GM23338 (cell line): ENCODE measurements at regions not wholly inside any gene's neighbourhood (a gene's known extent, or its start where the extent isn't known, plus 50 kb on each side); places are given as distances from the start of the nearest gene placed in this dataset.

Experiments used
- ATAC-seq: fragments of 200-7000 bp; cut with Tn5 transposase; 3 replicates; pipeline ENCODE4 v1.9.1; 2020
- DNase-seq: peaks from one replicate; pipeline ENCODE4 v3.0.0-alpha.2; 2015; ENCODE audit warnings: low spot score
- H2AFZ ChIP-seq: fragments of 200-600 bp; sonication (generic); 2 replicates; pipeline ENCODE4 v1.8.0; 2016; ENCODE audit warnings: antibody characterized with exemption, mild to moderate bottlenecking, moderate library complexity
- H3F3A ChIP-seq: fragments of 200-600 bp; sonication (generic); replicated peaks from 2 replicates; pipeline ENCODE4 v1.8.0; 2017; ENCODE audit warnings: antibody characterized with exemption, mixed run types, low read depth
- H3K27ac ChIP-seq: fragments of 200-600 bp; sonication (generic); 2 replicates; pipeline ENCODE4 v1.6.1; 2016; ENCODE audit warnings: low read depth
- H3K27me3 ChIP-seq: fragments of 200-600 bp; sonication (generic); 2 replicates; pipeline ENCODE4 v1.8.0; 2016; ENCODE audit warnings: mild to moderate bottlenecking, mixed run types, moderate library complexity; ENCODE audit not compliant: insufficient read depth
- H3K36me3 ChIP-seq: fragments of 200-600 bp; sonication (generic); 2 replicates; pipeline ENCODE4 v1.8.0; 2016; ENCODE audit warnings: mild to moderate bottlenecking; ENCODE audit not compliant: insufficient read depth
- H3K4me1 ChIP-seq: fragments of 200-600 bp; sonication (generic); 2 replicates; pipeline ENCODE4 v1.8.0; 2016; ENCODE audit warnings: mild to moderate bottlenecking, moderate library complexity; ENCODE audit not compliant: insufficient read depth
- H3K4me2 ChIP-seq: fragments of 200-600 bp; sonication (generic); 2 replicates; pipeline ENCODE4 v1.7.1; 2017; ENCODE audit warnings: mixed run types
- H3K4me3 ChIP-seq: fragments of 200-600 bp; sonication (generic); 2 replicates; pipeline ENCODE4 v1.6.1; 2016; ENCODE audit warnings: mixed run types
- H3K79me2 ChIP-seq: fragments of 200-600 bp; sonication (generic); replicated peaks from 2 replicates; pipeline ENCODE4 v1.8.0; 2017; ENCODE audit warnings: mild to moderate bottlenecking; ENCODE audit not compliant: insufficient read depth
- H3K9me2 ChIP-seq: fragments of 200-600 bp; sonication (generic); 2 replicates; pipeline ENCODE4 v1.8.0; 2017; ENCODE audit not compliant: insufficient read depth
- H4K20me1 ChIP-seq: fragments of 200-600 bp; sonication (generic); replicated peaks from 2 replicates; pipeline ENCODE4 v1.8.0; 2017; ENCODE audit warnings: mild to moderate bottlenecking; ENCODE audit not compliant: insufficient read depth
- H3K27ac Mint-ChIP-seq: 2 replicates; pipeline ENCODE4 v1.8.0; 2020; ENCODE audit warnings: inconsistent platforms, mild to moderate bottlenecking, moderate library complexity, mixed read lengths
- H3K27me3 Mint-ChIP-seq: 3 replicates; pipeline ENCODE4 v1.8.0; 2022; ENCODE audit warnings: low read depth, mild to moderate bottlenecking, moderate library complexity, mixed read lengths, inconsistent platforms; ENCODE audit not compliant: insufficient read depth, poor library complexity
- H3K36me3 Mint-ChIP-seq: 3 replicates; pipeline ENCODE4 v1.8.0; 2021; ENCODE audit warnings: low read depth, mild to moderate bottlenecking, inconsistent platforms, moderate library complexity, mixed read lengths
- H3K4me1 Mint-ChIP-seq: 3 replicates; pipeline ENCODE4 v1.8.0; 2020; ENCODE audit warnings: mild to moderate bottlenecking, inconsistent platforms, mixed read lengths
- H3K4me3 Mint-ChIP-seq: 3 replicates; pipeline ENCODE4 v1.8.0; 2021; ENCODE audit warnings: moderate library complexity, mild to moderate bottlenecking, inconsistent platforms, mixed read lengths
- H3K9me3 Mint-ChIP-seq: 3 replicates; pipeline ENCODE4 v1.8.0; 2020; ENCODE audit warnings: moderate library complexity, mild to moderate bottlenecking, inconsistent platforms, mixed read lengths
- EZH2 ChIP-seq: fragments of 200-600 bp; sonication (generic); IDR thresholded peaks from one replicate; pipeline ENCODE4 v1.8.0; 2017; ENCODE audit warnings: antibody characterized with exemption, mild to moderate bottlenecking, low read depth; ENCODE audit not compliant: unreplicated experiment
- EZH2phosphoT487 ChIP-seq: fragments of 200-600 bp; sonication (generic); IDR thresholded peaks from one replicate; pipeline ENCODE4 v1.8.1; 2018; ENCODE audit warnings: antibody characterized with exemption; ENCODE audit not compliant: unreplicated experiment
- JUNB ChIP-seq: IDR thresholded peaks from one replicate; pipeline ENCODE4 v1.6.1; 2016; ENCODE audit warnings: antibody characterized with exemption; ENCODE audit not compliant: unreplicated experiment
- NANOG ChIP-seq: IDR thresholded peaks from 2 replicates; pipeline ENCODE4 v1.6.1; 2016; ENCODE audit warnings: antibody characterized with exemption, borderline replicate concordance
- ZNF114 ChIP-seq: fragments of 250-450 bp; sonication (Bioruptor Pico); IDR thresholded peaks from 2 replicates; pipeline ENCODE4 v1.5.0; 2020; ENCODE audit warnings: mild to moderate bottlenecking, moderate library complexity
- TF ChIP-seq, protein P1 (sequence below): IDR thresholded peaks from 2 replicates; pipeline ENCODE4 v1.6.1; 2016; ENCODE audit warnings: antibody characterized with exemption
- TF ChIP-seq, protein P2 (sequence below): fragments of 250-450 bp; sonication (Bioruptor Pico); IDR thresholded peaks from 2 replicates; pipeline ENCODE4 v1.5.0; 2020; ENCODE audit warnings: mild to moderate bottlenecking, moderate library complexity

DNA sequence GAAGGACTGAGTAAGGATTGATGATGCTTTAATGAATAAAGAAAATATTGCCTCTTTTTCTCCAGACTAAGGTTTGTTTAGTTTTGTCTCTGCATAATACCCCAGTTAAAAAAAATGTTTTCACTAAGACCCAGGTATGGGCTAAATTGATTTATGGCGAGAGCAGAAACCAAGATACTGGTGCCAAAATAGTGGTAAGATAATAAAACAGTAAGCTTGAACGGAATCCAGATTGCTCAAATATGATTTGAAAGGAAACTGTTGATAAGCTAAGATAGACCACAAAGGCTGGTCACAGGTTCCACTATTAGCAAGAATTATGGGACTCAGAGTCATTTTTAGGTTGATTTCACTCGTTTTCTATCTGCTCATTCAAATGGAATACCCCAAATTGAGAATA is 831.2 kb downstream of the EPHA7 start:
- no peak for DNase-seq
- Histone ChIP-seq H3K4me2 (no peak overlapping the region), H3K36me3 (no peaks in the 10 kb centered on the region), H3F3A (no peaks in the 10 kb centered on the region), H2AFZ (no peak overlapping the region), H3K4me3 (no peak overlapping the region), H3K4me1 (no peaks in the 10 kb centered on the region), H3K27ac (no peak overlapping the region), H4K20me1 (no peaks in the 10 kb centered on the region), H3K27me3 (no peaks in the 10 kb centered on the region), H3K9me2 (no peaks in the 10 kb centered on the region), H3K79me2 (no peaks in the 10 kb centered on the region)
- Mint-ChIP-seq H3K36me3 (no peaks in the 10 kb centered on the region), H3K9me3 (no peaks in the 10 kb centered on the region), H3K4me3 (no peak overlapping the region), H3K4me1 (no peaks in the 10 kb centered on the region), H3K27ac (no peak overlapping the region), H3K27me3 (no peaks in the 10 kb centered on the region)
- no peak for TF ChIP-seq ZNF114 (CRISPR knock-in tag)
- no peak for ATAC-seq

DNA sequence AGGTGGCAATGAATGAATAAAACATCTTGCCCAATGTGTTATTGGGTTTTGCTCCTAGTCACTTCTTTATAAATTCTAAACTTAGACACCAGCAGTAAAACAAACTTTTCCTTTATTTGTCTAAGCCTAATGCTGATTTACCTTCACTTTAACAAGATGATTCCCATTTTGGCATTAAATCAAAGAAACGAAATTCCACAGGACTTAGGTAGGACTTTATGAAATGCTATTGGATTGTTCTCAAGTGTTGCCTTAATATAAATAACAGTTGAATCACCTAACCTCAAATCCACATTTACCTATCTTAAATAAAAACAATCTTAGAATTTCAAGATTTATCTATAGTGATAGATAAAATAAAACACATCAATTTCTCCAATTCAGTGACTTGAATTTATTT is 831.8 kb downstream of the EPHA7 start:
- Mint-ChIP-seq H3K27ac (no peak overlapping the region), H3K27me3 (no peaks in the 10 kb centered on the region), H3K9me3 (no peaks in the 10 kb centered on the region; the same call in 2 of the 3 replicates), H3K4me3 (no peak overlapping the region), H3K4me1 (no peaks in the 10 kb centered on the region), H3K36me3 (no peaks in the 10 kb centered on the region)
- H3K4me1 ChIP-seq = no peaks in the 10 kb centered on the region
- H3F3A ChIP-seq = no peaks in the 10 kb centered on the region
- ATAC-seq = no peak
- H3K4me3 ChIP-seq = no peak overlapping the region
- H3K27ac ChIP-seq = no peak overlapping the region
- no peaks in the 10 kb centered on the region for H3K9me2 ChIP-seq
- H3K27me3 ChIP-seq = no peaks in the 10 kb centered on the region
- H4K20me1 ChIP-seq = no peaks in the 10 kb centered on the region
- no peak for DNase-seq
- no peaks in the 10 kb centered on the region for H3K36me3 ChIP-seq
- no peak overlapping the region for H2AFZ ChIP-seq
- no peak for TF ChIP-seq EZH2phosphoT487
- TF ChIP-seq, protein P1, sequence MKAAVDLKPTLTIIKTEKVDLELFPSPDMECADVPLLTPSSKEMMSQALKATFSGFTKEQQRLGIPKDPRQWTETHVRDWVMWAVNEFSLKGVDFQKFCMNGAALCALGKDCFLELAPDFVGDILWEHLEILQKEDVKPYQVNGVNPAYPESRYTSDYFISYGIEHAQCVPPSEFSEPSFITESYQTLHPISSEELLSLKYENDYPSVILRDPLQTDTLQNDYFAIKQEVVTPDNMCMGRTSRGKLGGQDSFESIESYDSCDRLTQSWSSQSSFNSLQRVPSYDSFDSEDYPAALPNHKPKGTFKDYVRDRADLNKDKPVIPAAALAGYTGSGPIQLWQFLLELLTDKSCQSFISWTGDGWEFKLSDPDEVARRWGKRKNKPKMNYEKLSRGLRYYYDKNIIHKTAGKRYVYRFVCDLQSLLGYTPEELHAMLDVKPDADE = no peak
- H3K4me2 ChIP-seq = no peak overlapping the region
- H3K79me2 ChIP-seq = no peaks in the 10 kb centered on the region

DNA sequence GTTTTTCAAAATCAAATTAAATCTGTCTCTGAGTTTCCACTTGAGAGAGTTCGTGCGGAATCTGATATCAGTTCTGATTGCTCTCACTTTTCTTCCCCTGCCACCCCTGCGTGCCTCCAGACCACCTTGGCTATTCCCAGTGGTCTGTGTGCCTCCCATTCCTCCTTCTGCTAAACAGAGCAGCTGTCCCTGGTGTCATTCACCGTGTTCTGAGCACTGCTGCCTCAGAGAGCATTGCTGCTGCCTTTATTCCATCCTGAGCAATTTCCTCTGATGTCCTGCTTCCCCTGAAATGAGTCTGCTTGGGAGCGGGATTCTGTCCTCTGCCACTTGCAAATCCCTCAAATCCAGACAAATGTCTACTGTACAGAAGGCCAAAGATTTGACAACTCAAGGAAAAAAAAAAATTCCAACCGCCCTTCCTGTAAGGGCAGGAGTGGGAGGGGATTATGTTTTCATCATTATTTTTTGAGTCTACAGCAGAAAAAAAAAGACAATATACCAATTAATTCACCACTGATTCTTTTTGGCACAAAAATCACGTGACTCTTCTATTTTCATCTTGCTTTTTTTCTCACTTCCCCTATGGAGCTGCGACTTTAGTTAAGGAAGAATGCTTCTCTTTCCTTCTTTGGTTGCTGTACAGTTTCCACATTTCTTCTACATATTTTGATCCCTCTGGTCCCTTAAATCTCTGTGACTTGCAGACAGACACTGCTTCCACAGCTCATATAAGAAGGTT is 833.0 kb downstream of the EPHA7 start:
- no peaks in the 10 kb centered on the region for H3K27me3 ChIP-seq
- H3K36me3 ChIP-seq = no peaks in the 10 kb centered on the region
- no peaks in the 10 kb centered on the region for H3K79me2 ChIP-seq
- H3F3A ChIP-seq = no peaks in the 10 kb centered on the region
- H3K4me1 ChIP-seq = no peaks in the 10 kb centered on the region
- H3K9me2 ChIP-seq = no peaks in the 10 kb centered on the region
- Mint-ChIP-seq H3K27ac (peak overlapping the region; percentile 6; the same call in 1 of the 2 replicates), H3K4me3 (no peak overlapping the region), H3K36me3 (no peaks in the 10 kb centered on the region), H3K27me3 (no peaks in the 10 kb centered on the region), H3K9me3 (peaks cover 2% of the 10 kb centered on the region; the same call in 1 of the 3 replicates), H3K4me1 (no peaks in the 10 kb centered on the region)
- no peak overlapping the region for H3K4me2 ChIP-seq
- no peak overlapping the region for H3K27ac ChIP-seq
- peak; percentile 2 for DNase-seq
- ATAC-seq = peak; percentile 57
- no peak overlapping the region for H2AFZ ChIP-seq
- no peaks in the 10 kb centered on the region for H4K20me1 ChIP-seq
- H3K4me3 ChIP-seq = no peak overlapping the region
- no peak for TF ChIP-seq EZH2phosphoT487
- no peak for TF ChIP-seq ZNF114 (CRISPR knock-in tag)
- TF ChIP-seq JUNB = no peak
- TF ChIP-seq EZH2 = no peak
- TF ChIP-seq NANOG = no peak
- TF ChIP-seq, protein P2, sequence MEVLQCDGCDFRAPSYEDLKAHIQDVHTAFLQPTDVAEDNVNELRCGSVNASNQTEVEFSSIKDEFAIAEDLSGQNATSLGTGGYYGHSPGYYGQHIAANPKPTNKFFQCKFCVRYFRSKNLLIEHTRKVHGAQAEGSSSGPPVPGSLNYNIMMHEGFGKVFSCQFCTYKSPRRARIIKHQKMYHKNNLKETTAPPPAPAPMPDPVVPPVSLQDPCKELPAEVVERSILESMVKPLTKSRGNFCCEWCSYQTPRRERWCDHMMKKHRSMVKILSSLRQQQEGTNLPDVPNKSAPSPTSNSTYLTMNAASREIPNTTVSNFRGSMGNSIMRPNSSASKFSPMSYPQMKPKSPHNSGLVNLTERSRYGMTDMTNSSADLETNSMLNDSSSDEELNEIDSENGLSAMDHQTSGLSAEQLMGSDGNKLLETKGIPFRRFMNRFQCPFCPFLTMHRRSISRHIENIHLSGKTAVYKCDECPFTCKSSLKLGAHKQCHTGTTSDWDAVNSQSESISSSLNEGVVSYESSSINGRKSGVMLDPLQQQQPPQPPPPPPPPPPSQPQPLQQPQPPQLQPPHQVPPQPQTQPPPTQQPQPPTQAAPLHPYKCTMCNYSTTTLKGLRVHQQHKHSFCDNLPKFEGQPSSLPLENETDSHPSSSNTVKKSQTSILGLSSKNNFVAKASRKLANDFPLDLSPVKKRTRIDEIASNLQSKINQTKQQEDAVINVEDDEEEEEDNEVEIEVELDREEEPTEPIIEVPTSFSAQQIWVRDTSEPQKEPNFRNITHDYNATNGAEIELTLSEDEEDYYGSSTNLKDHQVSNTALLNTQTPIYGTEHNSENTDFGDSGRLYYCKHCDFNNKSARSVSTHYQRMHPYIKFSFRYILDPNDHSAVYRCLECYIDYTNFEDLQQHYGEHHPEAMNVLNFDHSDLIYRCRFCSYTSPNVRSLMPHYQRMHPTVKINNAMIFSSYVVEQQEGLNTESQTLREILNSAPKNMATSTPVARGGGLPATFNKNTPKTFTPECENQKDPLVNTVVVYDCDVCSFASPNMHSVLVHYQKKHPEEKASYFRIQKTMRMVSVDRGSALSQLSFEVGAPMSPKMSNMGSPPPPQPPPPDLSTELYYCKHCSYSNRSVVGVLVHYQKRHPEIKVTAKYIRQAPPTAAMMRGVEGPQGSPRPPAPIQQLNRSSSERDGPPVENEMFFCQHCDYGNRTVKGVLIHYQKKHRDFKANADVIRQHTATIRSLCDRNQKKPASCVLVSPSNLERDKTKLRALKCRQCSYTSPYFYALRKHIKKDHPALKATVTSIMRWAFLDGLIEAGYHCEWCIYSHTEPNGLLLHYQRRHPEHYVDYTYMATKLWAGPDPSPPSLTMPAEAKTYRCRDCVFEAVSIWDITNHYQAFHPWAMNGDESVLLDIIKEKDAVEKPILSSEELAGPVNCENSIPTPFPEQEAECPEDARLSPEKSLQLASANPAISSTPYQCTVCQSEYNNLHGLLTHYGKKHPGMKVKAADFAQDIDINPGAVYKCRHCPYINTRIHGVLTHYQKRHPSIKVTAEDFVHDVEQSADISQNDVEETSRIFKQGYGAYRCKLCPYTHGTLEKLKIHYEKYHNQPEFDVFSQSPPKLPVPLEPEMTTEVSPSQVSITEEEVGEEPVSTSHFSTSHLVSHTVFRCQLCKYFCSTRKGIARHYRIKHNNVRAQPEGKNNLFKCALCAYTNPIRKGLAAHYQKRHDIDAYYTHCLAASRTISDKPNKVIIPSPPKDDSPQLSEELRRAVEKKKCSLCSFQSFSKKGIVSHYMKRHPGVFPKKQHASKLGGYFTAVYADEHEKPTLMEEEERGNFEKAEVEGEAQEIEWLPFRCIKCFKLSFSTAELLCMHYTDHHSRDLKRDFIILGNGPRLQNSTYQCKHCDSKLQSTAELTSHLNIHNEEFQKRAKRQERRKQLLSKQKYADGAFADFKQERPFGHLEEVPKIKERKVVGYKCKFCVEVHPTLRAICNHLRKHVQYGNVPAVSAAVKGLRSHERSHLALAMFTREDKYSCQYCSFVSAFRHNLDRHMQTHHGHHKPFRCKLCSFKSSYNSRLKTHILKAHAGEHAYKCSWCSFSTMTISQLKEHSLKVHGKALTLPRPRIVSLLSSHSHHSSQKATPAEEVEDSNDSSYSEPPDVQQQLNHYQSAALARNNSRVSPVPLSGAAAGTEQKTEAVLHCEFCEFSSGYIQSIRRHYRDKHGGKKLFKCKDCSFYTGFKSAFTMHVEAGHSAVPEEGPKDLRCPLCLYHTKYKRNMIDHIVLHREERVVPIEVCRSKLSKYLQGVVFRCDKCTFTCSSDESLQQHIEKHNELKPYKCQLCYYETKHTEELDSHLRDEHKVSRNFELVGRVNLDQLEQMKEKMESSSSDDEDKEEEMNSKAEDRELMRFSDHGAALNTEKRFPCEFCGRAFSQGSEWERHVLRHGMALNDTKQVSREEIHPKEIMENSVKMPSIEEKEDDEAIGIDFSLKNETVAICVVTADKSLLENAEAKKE = no peak
- TF ChIP-seq, protein P1 = no peak
